Gastroesophageal sphincter (tissue), 3 donors: ENCODE measurements at regions not wholly inside any gene's neighbourhood (a gene's known extent, or its start where the extent isn't known, plus 50 kb on each side); places are given as distances from the start of the nearest gene placed in this dataset.

Source experiments
- POLR2AphosphoS5 ChIP-seq: sonication (generic); formaldehyde crosslinking; IDR thresholded peaks from one replicate; pipeline ENCODE4 v1.6.1; 2017; ENCODE audit warnings: antibody characterized with exemption
- TF ChIP-seq, protein P1 (sequence below), 4 experiments: fragments of 200-600 bp in 2 of 4; fragments of 450-650 bp in 2 of 4; sonication (generic) in 1 of 4; IDR thresholded peaks; one replicate each; pipeline ENCODE4 v1.5.1; 2017 to 2019; ENCODE audit warnings: antibody characterized with exemption in 4 of 4, mild to moderate bottlenecking in 2 of 4, moderate library complexity in 2 of 4

DNA sequence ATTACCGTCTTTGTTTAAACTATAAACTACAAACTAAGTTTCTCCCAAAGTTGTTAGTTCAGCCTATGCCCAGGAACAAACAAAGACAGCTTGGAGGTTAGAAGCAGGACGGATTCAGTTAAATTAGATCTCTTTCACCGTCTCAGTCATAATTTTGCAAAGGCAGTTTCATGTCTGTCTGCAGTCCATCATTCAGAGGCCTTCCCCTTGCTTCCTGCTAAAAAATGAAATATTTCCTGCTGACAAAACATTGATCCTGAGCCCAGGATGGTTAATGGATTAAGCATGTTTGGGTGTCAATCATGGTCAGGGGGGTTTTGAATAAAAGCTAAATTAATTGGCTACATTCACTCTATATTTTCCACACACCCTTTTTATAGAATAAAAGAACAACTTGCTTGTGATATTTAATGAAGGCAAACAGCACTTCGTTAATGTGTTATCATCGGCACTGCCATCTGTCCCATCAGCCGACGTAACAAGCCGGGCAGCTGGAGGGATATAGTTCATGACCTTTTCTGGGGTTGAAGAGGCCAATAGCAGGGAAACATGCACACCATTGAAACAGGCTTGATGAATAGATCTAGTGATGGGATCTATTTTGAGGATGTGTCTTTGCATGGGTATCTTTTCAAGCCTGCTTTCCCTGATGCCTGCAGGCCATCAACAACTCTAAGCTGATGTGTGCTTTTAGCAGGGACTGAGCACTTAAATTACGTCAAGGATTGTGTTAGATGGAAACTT is 521.3 kb upstream of the TMEM132C start:
- TF ChIP-seq, protein P1, sequence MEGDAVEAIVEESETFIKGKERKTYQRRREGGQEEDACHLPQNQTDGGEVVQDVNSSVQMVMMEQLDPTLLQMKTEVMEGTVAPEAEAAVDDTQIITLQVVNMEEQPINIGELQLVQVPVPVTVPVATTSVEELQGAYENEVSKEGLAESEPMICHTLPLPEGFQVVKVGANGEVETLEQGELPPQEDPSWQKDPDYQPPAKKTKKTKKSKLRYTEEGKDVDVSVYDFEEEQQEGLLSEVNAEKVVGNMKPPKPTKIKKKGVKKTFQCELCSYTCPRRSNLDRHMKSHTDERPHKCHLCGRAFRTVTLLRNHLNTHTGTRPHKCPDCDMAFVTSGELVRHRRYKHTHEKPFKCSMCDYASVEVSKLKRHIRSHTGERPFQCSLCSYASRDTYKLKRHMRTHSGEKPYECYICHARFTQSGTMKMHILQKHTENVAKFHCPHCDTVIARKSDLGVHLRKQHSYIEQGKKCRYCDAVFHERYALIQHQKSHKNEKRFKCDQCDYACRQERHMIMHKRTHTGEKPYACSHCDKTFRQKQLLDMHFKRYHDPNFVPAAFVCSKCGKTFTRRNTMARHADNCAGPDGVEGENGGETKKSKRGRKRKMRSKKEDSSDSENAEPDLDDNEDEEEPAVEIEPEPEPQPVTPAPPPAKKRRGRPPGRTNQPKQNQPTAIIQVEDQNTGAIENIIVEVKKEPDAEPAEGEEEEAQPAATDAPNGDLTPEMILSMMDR (IDR thresholded peaks at IDR 0.05): no peak
- no peak for TF ChIP-seq POLR2AphosphoS5
